GM12892 (cell line): ENCODE measurements at regions not wholly inside any gene's neighbourhood (a gene's known extent, or its start where the extent isn't known, plus 50 kb on each side); places are given as distances from the start of the nearest gene placed in this dataset.

Source experiments
- POLR2A ChIP-seq: IDR thresholded peaks from 2 replicates; pipeline ENCODE4 v1.6.1; 2011; ENCODE audit warnings: low read depth, low read length, control low read depth
- POLR2AphosphoS5 ChIP-seq: IDR thresholded peaks from 2 replicates; pipeline ENCODE4 v1.6.1; 2011; ENCODE audit warnings: low read depth, low read length, control low read depth

DNA sequence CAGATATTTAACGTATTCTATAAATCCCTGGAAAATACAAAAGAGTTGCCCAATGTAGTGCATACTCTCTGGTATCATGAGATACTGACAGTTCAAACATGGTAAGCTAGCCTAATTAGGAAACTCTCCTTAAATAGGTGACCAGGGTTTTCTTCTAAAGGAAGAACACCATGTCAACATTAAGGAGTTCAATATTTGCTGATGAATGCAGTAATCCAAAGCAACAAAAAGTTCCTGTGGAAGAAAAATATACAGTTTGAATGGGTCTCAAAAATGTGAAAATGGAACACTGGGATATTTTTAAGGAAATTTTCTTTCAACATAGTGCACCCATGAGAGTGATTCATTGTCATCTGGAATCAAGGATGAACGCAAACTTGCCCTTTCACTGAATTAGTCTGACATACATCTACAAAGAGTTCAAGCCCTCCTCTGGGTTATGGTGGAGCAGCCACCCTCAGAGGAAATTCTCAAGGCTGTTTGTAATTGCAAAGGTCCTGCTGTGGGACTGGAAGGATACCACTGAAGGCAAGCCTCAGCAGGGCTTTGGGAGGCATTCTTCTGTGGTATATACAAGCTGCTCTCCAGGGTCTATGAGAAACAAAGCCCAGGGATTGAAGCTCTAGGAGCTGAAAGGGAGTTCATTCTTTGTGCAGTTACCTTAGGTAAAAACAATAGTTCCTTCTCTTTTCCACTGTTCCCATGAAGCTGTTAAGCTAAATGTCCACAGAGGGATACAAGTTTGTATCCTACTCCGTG, 700.3 kb downstream of the TUSC7 start:
- TF ChIP-seq POLR2A (no peak), POLR2AphosphoS5 (no peak)
